GM19463 (cell line): ENCODE measurements at regions not wholly inside any gene's neighbourhood (a gene's known extent, or its start where the extent isn't known, plus 50 kb on each side); places are given as distances from the start of the nearest gene placed in this dataset.
"Not testable (repeated sequence)": the region's sequence is repeated elsewhere in the genome, so short reads cannot be mapped to it uniquely, and the experiment has no call there.

Experiments used
- ATAC-seq: cut with Tn5 transposase; IDR thresholded peaks from one replicate; pipeline ENCODE4 v1.9.1; 2021; ENCODE audit warnings: mild to moderate bottlenecking, moderate library complexity; ENCODE audit not compliant: unreplicated experiment

GRCh38 chr2:20130821-20131645 lies 79.6 kb upstream of the LAPTM4A start:
- ATAC-seq = no peak

GRCh38 chr2:20130160-20130560 lies 78.7 kb upstream of the LAPTM4A start:
- ATAC-seq = no peak

- ATAC-seq = no peak
These were observed 78.1 kb upstream of the LAPTM4A start for GRCh38 chr2:20129331-20130159.

- no peak for ATAC-seq
These were observed 77.3 kb upstream of the LAPTM4A start for GRCh38 chr2:20128506-20129330.

- ATAC-seq = no peak
These were observed 75.0 kb upstream of the LAPTM4A start for GRCh38 chr2:20126469-20126868.

GRCh38 chr2:20126040-20126439 lies 74.6 kb upstream of the LAPTM4A start:
- no peak for ATAC-seq

- ATAC-seq = no peak
These were observed 74.2 kb upstream of the LAPTM4A start for GRCh38 chr2:20125616-20126015.

- ATAC-seq = no peak
These were observed 73.7 kb upstream of the LAPTM4A start for GRCh38 chr2:20125164-20125563.

GRCh38 chr2:20123871-20124594 lies 72.6 kb upstream of the LAPTM4A start:
- ATAC-seq = no peak

GRCh38 chr2:20122864-20123263 lies 71.4 kb upstream of the LAPTM4A start:
- ATAC-seq = no peak

- ATAC-seq = no peak
These were observed 69.4 kb upstream of the LAPTM4A start for GRCh38 chr2:20120569-20121416.

- no peak for ATAC-seq
These were observed 66.6 kb upstream of the LAPTM4A start for GRCh38 chr2:20118051-20118450.

GRCh38 chr2:20115902-20116301 lies 64.5 kb upstream of the LAPTM4A start:
- ATAC-seq = no peak

GRCh38 chr2:20115374-20115773 lies 63.9 kb upstream of the LAPTM4A start:
- no peak for ATAC-seq

GRCh38 chr2:20113986-20114938 lies 62.8 kb upstream of the LAPTM4A start:
- ATAC-seq = no peak

GRCh38 chr2:20113004-20113796 lies 61.8 kb upstream of the LAPTM4A start:
- no peak for ATAC-seq

GRCh38 chr2:20112361-20112760 lies 60.9 kb upstream of the LAPTM4A start:
- ATAC-seq = not testable (repeated sequence)
